ENCODE measurements at regions not wholly inside any gene's neighbourhood (a gene's known extent, or its start where the extent isn't known, plus 50 kb on each side); places are given as distances from the start of the nearest gene placed in this dataset.

- no peaks in the 10 kb centered on the region for H3K4me1 Mint-ChIP-seq
- no peaks in the 10 kb centered on the region for H3K36me3 Mint-ChIP-seq (ENCODE audit: low read depth)
- H3K9me3 Mint-ChIP-seq = no peaks in the 10 kb centered on the region
- peaks cover 18% of the 10 kb centered on the region for H3K27me3 Mint-ChIP-seq (ENCODE audit: low read depth)
- H3K27ac Mint-ChIP-seq = no peak overlapping the region
- TF ChIP-seq CTCF (IDR thresholded peaks at IDR 0.05; ENCODE audit: unreplicated experiment in 3 of 3) = no peak
- H3K4me3 Mint-ChIP-seq = no peak overlapping the region
Measured at GRCh38 chr16:54389836-54390494, 103.4 kb upstream of the IRX3 start.

- no peak overlapping the region for H3K27ac Mint-ChIP-seq
- no peak for TF ChIP-seq CTCF (IDR thresholded peaks at IDR 0.05; ENCODE audit: unreplicated experiment in 3 of 3)
- H3K4me3 Mint-ChIP-seq = no peak overlapping the region
Measured at GRCh38 chr16:54385141-54385540, 98.6 kb upstream of the IRX3 start.

DNA sequence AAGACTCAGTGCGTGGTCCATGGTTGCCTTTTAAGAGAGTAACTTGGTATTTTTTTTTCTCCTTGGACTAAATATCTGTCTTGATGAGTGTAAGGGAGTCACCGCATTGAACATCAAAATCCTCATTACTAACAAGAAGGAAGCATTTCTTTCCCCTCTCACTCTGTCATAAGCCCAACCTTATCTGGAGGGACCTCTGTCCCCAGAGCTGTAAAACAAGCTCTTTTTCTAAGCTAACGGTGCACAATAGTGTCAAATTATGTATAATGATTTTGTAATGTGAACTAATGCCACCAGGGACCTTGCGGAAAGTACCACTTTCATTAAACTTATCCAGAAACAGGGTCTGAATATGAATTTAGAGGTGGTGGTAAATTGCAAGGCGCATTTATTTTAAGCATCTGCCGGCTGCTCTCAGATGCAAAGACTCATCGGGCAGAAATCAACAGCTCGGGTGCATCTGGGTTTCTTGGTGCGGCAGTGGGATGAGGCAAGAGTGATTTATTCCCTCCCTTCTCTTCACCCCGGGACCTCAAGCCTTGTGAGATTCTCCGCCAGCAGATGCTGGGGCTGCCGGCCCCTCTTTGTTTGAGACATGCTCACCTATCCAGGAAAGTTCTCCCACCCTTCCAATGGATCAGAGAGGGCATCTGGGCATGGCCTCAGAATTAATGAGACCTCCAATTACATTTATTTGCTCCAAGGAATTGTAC is 95.2 kb upstream of the IRX3 start:
- TF ChIP-seq CTCF (IDR thresholded peaks at IDR 0.05; ENCODE audit: unreplicated experiment in 3 of 3) = no peak
- H3K9me3 Mint-ChIP-seq = peaks cover 36% of the 10 kb centered on the region
- no peak overlapping the region for H3K4me3 Mint-ChIP-seq
- no peaks in the 10 kb centered on the region for H3K4me1 Mint-ChIP-seq
- peaks cover 67% of the 10 kb centered on the region for H3K27me3 Mint-ChIP-seq (ENCODE audit: low read depth)
- no peak overlapping the region for H3K27ac Mint-ChIP-seq
- peaks cover 15% of the 10 kb centered on the region for H3K36me3 Mint-ChIP-seq (ENCODE audit: low read depth)

More at GRCh38 chr16:54385141-54385540, 98.6 kb upstream of the IRX3 start:
- Mint-ChIP-seq H3K27me3 (ENCODE audit: low read depth) (peaks cover 45% of the 10 kb centered on the region), H3K4me1 (no peaks in the 10 kb centered on the region), H3K36me3 (ENCODE audit: low read depth) (peaks cover 9% of the 10 kb centered on the region), H3K9me3 (peaks cover 16% of the 10 kb centered on the region)

GRCh38 chr16:54375071-54375470 is 88.5 kb upstream of the IRX3 start:
- Mint-ChIP-seq H3K36me3 (ENCODE audit: low read depth) (peaks cover 5% of the 10 kb centered on the region), H3K27me3 (ENCODE audit: low read depth) (peaks cover 79% of the 10 kb centered on the region), H3K9me3 (peaks cover 19% of the 10 kb centered on the region), H3K4me1 (peaks cover 24% of the 10 kb centered on the region), H3K4me3 (no peak overlapping the region), H3K27ac (no peak overlapping the region)
- no peak for TF ChIP-seq CTCF (IDR thresholded peaks at IDR 0.05; ENCODE audit: unreplicated experiment in 3 of 3)

DNA sequence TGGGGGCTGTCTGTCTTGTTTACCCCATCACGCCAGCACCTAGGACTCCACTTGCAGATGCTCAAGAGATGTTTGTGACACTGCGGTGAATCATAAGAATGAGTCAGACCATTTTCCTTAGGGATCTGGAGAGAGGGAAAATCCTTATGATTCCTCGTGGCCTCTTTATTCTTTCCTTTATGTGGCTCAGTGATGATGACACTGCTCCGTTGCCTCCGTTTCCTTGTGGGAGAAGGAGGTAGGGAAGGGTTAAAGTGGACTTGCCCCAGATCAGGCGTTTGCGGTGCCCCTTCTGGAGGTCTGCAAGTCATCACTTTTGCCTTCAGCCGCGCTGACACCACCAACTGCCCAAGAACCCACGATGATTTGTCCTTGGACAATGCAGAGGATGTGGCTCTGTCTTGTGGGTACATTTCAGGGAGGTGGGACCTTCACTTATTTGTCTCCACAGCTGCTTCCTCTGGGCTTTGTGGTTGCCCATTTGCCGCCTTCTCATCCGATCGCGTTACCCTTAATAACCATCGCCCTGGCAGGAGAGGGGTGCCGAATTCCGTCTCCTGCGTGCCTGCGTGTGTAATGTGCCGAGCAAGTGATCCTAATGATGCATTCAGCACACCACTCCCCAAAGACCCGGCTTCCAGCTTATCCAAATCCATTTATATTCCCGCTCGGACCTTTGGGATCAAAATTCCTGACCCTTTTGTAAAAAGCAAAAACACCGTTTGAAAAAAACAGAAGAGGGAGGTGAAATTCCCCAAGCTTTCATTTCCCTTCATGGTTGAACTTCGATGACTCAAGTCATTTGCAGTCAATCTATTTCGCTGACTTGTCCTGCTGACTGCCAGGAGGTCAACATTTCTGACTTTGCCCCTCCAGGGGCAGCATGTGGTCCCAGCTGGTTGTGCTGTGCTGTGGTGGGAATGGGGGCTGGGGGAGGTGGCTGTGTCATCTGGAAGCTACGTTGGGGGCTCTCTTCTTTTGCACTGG is 87.2 kb upstream of the IRX3 start:
- no peak overlapping the region for H3K27ac Mint-ChIP-seq
- H3K9me3 Mint-ChIP-seq = peaks cover 10% of the 10 kb centered on the region
- no peak overlapping the region for H3K4me3 Mint-ChIP-seq
- H3K4me1 Mint-ChIP-seq = peaks cover 24% of the 10 kb centered on the region
- no peaks in the 10 kb centered on the region for H3K36me3 Mint-ChIP-seq (ENCODE audit: low read depth)
- H3K27me3 Mint-ChIP-seq (ENCODE audit: low read depth) = peaks cover 79% of the 10 kb centered on the region
- no peak for TF ChIP-seq CTCF (IDR thresholded peaks at IDR 0.05; ENCODE audit: unreplicated experiment in 3 of 3)
